Medulla oblongata (tissue), 1 donor: ENCODE measurements at regions not wholly inside any gene's neighbourhood (a gene's known extent, or its start where the extent isn't known, plus 50 kb on each side); places are given as distances from the start of the nearest gene placed in this dataset.

Experiments
- DNase-seq: peaks from one replicate; pipeline ENCODE4 v3.0.0-alpha.2; 2015; ENCODE audit errors: extremely low spot score

DNA sequence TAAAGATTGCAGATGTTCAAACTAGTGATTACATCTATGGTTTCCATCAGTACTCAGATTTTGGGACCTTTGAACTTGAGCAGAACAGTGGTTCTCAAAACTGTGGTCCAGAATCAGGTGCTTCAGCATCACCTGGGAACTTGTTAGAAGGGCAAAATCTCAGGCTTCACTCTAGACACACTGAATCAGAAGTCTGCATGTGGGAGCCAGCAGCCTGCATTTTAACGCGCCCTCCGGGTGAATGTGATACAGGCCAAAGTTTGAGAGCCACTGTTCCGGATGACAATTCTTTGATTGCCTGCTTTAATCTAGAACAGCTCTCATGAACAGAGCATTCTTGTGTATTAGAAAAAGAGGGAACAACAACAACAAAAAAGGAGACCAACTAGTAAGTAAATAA, 261.7 kb downstream of the GPD2 start:
- DNase-seq: no peak

DNA sequence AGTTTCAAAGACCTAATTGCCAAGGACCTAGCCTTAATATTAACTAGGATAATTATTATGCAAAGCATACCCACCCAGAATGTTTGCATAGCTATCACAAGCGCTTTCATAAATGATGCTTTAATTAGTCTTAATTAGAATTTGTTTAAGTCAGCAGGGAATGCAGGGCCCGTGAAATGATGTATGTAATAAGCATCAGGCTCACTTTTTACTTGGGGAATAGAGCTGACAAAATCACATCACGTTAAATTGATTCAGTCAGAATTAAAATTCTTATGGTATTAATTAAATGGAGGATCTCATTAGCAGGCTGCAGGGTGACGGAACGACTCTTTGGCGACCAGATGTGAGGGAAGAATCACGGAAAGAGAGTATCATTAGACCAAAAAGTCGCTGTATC, 264.5 kb downstream of the GPD2 start:
- DNase-seq: no peak

DNA sequence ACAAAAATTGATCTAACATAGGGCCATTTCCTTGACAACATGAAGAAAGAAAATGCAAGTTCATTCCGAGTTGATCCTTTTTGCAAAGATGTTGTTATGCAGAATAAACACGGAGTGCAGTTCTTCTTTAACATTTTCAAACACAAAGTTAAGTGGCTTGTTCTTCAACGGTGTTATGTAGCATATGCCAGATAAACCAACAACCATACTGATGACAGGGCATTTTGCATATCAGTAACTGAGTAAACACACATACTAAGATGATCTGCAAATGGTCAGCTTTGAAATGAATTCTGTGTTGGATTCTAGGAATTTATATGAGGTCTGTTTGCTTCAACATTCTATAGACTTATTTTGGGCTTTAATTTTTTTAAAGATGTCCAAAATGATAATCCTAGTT, 266.4 kb downstream of the GPD2 start:
- DNase-seq: no peak

DNA sequence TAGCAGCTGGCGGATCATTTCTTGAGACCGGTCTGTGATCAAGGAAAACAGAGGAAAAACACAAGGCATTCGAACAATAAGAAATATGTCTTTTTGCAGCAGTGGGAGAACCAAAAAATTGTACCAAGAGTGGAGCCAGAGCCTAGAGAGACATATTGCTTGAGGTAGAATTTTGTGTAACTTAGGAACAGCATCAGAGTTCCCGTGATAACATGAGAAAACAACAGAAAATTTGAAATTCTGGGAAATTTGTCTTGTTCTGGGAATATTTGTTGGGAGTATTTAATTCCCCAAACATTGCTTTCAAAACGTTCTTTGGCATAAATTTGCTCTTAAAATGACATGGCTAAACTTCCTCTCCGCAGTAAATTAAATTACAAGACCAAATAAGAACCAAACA, 267.5 kb downstream of the GPD2 start:
- no peak for DNase-seq

DNA sequence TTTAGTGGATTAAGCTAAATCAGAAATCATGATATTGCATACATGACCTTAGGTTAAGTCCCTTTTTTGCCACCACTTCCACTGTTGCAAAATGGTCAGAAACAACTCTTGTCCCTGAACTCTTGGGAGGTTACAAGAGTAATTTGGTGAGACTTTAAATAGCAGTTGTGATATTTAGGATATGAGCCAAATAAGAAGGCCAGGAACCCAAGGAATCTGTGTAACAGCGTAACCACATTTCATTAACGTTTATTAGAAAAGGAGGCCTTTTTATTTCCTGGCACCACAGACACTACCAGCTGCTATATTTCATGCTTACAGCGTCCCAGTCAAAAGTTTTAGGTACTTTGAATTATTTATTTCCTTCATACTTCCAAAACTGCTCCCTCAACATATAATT, 268.0 kb downstream of the GPD2 start:
- DNase-seq: no peak

DNA sequence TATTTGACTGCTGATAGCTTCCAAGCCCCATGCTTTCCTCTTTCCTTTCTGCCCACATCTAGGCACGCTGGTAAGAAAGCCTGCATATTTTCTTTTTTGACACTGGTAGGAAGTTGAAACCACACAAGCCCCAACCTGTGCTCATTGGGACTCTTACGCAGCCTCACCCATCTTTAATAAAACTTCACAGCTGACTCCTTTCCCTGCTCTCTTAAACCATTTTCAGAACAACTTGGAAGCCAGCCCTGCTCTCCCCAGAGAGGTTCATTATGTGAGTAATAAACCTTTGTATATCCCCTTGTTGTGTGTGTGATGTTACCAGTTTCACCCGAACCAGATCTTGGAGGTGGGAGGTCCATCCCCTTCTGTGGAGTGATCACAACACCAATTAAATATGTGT, 268.4 kb downstream of the GPD2 start:
- no peak for DNase-seq

DNA sequence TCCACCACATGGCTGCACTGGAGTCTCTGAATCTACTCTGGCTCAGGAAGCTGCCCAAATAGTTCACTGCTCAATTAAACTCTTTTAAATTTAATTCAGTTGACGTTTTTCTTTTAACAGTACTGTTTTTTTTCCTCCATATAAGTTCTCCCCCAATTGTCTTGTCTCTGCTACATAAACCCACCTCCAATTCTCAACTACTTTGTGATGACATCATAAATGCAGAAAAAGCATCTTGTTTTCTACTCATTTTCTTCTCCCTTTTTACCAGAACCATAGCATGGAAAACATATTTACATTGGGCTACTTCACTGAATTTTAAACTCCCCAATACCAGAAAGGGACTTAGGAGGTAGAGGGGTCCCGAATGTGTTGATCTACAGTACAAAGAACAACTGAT, 270.4 kb downstream of the GPD2 start:
- DNase-seq: no peak

DNA sequence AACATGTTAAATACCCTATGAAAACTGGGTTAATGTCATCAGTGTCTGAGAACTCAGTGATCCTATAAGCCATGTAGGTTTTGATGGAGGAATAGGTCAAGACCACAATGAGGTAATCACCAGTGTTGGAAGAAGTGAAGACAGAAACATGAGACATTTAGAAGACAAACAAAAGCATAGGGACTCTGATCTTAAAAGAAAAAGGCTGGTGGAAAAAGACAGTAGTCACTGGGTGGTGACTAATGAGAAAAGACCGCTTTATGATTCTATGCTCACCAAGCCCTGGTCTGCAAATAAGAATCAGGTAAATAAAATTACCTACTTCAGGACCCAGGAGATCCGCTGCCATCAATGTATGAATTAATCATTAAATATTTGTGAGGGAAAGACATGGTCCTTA, 271.9 kb downstream of the GPD2 start:
- DNase-seq: no peak

DNA sequence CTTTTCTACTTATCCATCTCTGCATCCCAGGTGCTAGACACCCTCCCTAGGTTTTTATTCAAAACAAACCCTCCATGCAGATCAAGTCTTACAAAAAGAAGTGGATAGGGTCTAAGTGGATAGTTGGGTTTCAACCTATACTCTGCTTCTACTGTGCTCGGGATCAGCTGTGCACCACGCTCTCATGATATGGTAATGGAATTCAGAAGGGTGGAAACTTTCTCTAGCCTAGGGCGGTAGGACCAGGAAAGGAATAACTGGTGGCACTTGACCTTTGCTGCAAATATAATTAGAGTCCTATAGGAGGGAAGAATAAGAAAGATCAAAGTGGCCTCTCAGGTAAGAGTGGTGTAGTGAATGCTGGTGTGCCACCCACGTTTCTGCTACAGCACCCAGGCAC, 272.9 kb downstream of the GPD2 start:
- no peak for DNase-seq

DNA sequence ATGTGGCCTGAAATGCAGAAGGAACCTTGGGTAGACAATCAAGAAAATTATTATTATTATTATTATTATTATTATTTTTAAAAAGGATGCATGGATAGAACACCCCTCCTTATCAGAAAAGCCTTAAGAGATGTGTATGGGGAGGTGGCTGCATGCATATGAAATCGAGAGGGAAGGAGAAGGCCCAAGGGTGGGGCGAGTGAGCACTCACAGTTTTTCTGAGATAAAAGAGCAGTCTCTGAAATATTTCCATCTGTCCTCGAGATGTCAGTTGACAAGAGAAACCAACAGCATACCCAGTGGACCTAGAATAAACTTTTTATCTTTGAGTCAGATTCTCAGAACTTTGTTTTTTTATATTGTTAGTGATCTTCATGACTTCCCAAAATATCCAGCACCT, 282.9 kb downstream of the GPD2 start:
- DNase-seq: no peak

DNA sequence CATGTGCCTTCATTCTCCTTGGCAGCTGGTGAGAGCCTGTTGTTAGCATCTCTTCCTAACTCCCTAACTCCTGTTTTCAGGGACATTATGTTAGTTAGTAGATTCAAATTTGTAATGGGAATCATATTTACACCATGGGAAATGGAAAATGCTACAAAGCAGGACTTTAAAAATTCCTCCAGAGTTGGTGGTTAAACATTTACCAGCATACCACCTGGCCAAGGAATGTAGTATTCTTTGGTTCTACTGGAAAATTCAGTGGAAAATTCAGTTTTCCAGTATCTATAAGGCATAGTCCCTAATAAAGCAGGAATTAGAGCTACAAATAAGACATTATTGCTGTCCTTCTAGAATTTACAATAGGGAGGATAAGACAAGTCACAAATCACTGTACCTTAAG, 291.7 kb downstream of the GPD2 start:
- no peak for DNase-seq

DNA sequence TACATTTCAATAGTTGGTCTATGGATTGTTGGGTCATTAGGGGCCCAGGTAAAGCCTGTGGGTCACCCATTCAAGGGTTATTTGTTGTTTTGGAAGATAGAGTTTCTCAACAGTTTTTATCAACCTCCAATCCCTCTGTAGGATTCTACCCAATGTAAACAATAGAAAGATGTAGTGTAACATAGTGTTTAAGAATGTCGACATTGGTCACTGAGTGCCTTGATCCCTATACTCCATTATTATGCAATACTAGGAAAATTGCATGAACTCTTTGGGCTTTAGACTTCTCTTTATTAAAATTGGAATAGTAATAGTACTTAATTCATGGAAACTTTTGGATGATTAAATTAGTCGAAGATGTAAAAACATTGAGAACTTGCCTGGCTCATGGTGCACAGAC, 292.1 kb downstream of the GPD2 start:
- no peak for DNase-seq

DNA sequence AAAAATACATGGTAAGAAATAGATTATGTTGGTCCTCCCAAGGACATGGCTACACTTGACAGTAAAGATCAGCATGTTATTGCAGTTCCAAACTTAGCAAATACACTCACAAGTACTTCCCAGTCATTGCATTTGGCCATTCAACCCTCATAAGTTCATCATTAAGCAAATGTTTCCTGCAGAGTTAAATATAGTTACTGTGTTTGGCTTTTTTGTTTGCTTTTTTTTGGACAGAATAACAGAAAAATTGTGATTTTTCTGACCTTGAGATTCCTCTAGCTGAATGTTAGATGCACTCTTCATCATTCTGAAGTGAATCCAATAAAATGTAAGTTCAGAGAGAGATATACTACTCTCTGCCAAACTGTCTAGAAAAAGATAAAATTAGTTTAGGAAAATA, 295.3 kb downstream of the GPD2 start:
- no peak for DNase-seq

DNA sequence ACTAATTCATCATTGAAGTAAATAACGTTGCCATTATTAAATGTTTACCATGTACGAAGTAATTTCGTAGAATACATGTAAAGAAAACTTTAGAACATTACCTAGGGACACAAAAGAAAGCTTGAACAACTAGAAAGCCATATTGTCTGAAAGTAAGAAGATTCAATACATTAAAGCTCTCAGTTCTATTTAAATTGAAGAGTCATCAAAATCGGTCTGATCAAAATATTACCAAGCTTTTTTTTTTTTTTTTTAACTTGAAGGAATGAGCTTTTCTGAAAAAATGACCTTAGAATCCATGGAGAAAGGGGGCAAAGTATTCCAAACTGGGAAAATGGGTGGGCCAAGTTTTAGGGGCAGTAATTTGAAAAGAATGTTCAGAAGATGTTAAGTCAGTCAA, 300.8 kb downstream of the GPD2 start:
- no peak for DNase-seq

DNA sequence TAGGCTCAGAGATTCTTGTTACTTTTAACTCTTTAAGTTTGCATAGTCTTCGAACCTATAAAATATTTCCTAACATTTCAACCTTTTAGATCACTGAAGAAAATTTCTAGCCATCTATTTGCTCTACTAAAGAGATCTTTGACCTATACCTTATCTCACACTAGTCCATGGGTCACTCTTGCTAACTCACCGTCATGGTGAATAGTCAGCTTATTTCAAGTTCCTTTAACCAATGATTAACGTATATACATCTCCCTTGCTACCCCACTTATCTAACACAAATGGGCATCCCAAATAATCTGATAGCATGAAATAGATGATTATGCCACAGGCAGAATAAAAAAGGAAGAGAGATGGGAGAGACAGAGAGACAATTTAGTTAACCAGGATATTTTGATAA, 303.1 kb downstream of the GPD2 start:
- DNase-seq: no peak

DNA sequence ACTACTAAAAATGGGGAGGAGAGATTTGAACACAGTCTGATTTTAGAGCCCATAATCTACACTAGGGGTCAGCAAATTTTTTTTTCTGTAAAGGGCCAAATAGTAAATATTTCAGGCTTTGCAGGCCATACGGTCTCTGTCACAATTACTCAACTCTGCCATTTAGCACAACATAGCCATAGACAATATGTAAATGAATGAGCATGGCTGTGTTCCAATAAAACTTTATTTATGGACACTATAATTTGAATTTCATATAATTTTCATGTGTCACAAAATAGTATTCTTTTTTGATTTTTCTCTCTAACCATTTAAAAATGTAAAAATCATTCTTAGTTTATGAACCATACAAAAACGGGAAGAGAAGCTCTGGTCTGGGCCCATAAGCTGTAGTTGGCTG, 309.4 kb downstream of the GPD2 start:
- DNase-seq: no peak

DNA sequence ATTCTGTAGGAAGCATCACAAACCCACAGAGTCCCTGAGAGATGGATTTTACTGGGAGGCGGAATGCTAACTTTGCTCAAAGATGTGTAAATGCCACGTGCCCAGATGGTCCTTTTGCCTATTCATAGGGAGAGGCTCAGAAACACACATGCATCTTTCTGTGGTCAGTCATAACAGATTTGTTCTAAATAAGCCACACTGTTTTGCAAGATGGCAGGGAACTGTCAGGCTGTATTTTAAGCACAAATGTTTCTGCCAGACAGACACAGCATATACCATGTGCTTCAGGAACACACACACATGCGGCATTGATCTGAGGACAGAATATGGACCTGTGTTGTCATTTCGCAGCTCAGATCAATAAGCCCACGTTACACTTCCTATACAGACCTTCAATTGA, 312.0 kb downstream of the GPD2 start:
- DNase-seq: no peak

DNA sequence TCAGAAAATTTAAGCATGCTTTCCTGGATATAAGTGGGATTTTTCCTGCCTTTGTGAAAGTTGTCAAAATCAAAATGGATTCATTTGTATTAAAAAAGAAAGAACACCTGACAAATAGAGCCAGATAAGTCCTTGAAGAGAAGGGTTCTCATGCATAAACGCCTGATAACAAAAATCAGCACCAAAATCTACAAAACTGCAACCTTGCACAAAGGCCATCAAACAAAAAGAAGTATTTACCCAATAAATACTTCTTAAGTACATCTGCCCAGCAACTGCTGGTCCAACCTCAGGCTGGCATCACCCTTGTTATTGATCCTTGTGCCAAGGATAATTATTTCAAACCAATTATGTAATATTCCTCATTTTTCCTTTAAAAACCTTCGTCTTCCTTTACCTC, 315.9 kb downstream of the GPD2 start:
- DNase-seq: no peak

DNA sequence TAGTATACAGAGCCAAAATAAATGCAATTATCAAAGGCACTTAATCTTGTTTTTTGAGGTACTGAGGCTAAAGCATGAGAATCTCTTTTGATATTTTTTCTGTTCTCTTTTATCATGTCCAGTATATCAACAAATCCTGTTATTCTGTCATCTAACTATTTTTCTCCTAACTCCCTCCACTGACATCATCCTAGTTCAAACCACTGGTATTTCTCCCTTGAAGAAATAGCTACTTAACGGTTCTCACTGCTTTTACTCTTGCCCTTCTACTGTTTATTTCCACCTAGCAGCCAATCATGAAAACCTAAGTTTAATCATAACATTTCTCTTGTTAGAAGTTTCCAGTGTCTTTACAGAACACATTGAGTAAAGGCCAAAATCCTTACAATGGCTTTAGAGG, 317.6 kb downstream of the GPD2 start:
- DNase-seq: no peak

DNA sequence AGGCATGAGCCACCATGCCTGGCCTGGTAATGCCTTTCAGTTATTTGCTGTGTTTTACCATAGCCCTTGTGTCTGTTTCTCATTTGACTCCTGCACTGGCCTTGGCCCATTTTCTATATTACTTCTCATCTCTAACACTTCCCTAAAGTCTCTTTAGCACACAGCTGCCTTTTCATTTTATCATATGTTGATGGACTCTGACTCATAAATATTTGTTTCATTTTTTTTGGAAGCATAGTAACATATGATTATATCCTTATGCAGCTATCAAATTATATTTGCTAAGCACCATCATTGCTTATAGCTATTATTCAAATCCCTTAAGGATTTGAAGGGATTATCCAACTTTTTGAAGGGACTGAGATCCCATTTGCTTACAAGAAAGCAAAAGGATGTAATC, 320.3 kb downstream of the GPD2 start:
- DNase-seq: no peak

DNA sequence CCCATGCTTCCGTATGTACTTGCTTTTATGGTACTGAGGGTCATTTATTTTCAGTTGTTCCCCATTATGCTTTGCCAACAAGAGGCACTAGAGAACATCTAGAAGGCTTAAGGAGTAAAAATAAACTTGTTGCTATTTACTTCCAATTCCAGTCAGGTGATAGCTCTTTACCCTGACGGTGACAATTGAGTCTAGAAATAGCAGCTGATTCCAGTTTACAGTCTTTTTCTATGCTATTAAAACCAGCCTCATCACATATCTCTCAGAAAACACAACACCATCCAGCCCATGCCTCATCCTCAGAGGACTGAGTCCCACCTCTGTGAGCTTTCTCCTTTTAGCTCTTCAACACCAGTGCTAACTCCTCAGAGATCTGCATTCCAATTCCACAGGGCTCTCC, 327.0 kb downstream of the GPD2 start:
- DNase-seq: no peak

DNA sequence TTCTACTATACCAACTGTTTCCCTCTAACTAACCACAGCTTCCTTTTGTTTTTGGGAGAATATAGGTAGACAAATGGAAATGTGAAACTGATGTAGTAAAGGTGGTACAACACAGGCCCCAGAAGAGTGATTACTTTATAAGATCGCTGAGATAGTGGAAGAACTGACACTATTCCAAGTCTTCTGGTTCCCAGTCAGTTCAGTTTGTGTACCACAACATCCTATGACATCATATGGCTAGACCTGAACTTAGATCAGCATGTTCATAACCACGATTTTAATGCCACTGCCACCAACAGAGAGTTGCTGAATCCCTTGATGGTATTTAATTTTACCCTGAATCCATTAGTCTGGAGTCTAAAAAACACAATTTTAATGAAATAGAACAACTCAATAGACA, 328.9 kb downstream of the GPD2 start:
- no peak for DNase-seq

DNA sequence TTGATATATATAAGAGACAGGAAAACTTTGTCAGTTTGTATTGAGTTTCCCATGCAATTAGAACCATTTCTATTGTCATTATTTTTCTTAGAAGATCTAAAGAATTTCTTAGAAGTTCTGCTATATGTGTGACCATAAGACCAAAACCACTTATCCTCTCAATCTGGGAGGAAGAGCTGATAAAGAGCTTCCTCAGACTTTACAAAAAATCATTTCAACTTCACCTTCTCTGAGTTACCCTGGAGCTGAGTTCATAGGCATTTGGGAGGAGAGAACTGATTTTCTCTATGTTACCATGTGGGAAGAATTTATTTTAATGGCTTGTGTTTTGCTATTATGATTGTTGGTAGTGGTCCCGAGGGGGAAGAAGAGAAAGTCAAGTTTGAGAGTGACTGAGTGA, 329.3 kb downstream of the GPD2 start:
- DNase-seq: no peak

DNA sequence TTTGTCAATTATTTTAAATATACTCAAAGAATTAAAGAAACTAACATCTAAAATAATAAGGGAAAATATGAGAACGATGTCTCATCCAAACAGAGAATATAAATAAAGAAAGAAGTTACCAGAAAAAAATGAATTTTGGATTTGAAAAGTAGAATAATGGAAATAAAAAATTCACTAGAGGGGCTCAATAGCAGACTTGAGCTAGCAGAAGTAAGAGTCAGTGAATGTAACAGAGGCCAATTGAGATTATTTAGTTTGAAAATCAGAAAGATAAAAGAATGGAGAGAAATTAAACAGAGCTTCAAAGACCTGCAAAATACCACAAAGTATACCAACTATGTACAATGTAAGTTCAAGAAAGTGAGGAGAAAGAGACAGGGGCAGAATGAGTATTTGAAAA, 333.6 kb downstream of the GPD2 start:
- no peak for DNase-seq

DNA sequence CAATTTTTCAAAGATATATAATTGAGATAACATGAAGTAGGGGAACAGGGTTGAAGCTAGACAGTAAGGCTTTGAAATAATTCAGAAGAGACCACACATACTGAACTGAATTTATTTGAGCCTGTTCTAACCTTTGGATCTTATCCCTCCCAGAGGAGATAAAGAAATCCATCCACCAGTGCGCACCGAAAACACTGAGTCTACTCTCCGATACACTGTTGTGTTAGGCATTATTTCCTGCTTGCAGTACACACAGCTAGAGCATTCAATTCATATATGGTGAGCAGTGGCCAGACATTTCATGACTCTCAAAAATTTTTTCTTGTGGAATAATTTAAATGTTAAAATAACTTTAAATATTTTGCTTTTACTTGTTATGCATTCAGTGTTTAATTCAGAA, 342.7 kb downstream of the GPD2 start:
- DNase-seq: no peak
